GM19240 (cell line): ENCODE measurements at regions not wholly inside any gene's neighbourhood (a gene's known extent, or its start where the extent isn't known, plus 50 kb on each side); places are given as distances from the start of the nearest gene placed in this dataset.
"Not testable (repeated sequence)": the region's sequence is repeated elsewhere in the genome, so short reads cannot be mapped to it uniquely, and the experiment has no call there.

Experiments
- DNase-seq: peaks from one replicate; pipeline ENCODE4 v3.0.0; 2011; ENCODE audit warnings: low spot score; ENCODE audit not compliant: insufficient read length

GRCh38 chr5:114822863-114823262, 346.8 kb downstream of the TRIM36 start:
- DNase-seq = no peak

- no peak for DNase-seq
Measured at GRCh38 chr5:114822436-114822835, 347.3 kb downstream of the TRIM36 start.

GRCh38 chr5:114790403-114790792, 379.3 kb downstream of the TRIM36 start:
- DNase-seq = no peak

GRCh38 chr5:114789773-114790402, 379.8 kb downstream of the TRIM36 start:
- no peak for DNase-seq

DNA sequence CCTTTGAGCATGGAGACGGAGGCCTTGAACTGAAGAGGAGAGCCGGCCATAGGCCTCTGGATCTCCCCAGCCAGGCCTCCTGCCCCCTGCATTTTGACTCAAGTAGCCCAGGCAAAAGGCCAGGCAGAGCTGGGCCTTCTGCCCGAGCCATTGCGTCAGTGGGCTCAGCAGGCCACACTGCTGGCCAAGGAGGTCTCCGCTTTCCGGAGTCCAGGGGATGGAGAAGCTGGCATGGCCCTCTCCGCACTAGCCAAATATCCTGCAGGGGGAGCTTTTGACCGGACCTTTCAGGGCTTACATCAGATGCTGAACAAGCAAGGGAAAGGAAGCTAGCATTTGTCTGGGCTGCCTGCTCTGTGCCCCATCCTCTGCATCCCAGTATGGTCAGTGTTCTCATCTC, 386.8 kb downstream of the TRIM36 start:
- DNase-seq = no peak

- DNase-seq = no peak
Measured at GRCh38 chr5:114782177-114782576, 387.5 kb downstream of the TRIM36 start.

- DNase-seq = no peak
Measured at GRCh38 chr5:114780290-114780689, 389.4 kb downstream of the TRIM36 start.

DNA sequence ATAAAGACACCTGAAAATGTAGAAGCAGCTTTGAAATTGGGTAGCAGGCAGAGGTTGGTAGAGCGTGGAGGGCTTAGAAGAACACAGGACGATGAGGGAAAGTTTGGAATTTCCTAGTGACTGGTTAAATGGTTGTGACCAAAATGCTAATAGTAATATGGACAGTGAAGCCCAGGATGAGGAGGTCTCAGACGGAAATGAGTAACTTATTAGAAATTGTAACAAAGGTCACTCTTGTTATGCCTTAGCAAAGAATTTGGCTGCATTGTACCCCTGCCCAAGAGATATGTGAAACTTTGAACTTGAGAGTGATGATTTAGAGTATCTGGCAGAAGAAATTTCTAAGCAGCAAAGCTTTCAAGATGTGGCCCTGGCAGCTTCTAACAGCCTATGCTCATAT, 382.5 kb downstream of the KCNN2 start:
- no peak for DNase-seq

DNA sequence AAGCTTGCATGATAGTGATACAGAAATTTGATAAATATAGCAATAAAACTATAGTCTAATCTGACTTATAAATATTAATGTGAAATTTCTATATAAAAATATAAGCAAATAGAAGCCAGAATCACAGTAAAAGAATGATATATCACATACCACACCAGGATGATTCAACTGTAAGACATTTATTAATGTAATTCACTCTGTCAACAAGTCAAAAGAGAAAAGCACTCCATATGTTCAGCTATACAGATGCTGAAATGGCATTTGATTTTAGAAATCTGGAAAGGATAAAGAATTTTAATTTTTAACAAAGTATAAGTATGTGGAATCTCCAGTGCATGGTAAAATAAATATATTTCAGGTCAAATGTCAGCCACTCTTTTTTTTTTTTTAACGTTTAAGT, 372.4 kb downstream of the KCNN2 start:
- DNase-seq = no peak

- DNase-seq = no peak
Measured at GRCh38 chr5:114729986-114730385, 368.1 kb downstream of the KCNN2 start.

- DNase-seq = no peak
Measured at GRCh38 chr5:114727358-114727757, 365.5 kb downstream of the KCNN2 start.

DNA sequence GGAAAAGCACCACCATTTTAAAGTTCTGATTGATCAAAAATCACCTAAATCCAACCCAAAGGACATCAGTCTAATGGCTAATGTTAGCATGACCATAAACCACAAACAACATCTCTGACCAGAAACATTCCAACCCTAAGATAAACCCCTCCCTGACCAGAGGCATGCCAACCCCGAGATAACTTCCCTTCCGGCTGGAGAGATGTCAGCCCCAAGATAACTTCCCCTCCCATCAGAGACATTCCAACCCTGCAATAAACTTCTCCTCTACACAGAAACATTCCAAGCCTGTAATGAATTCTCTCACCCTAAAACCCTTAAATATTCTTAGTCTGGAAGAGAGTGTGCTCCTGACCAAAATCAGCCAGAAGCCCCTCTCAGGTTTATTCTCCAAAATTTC, 364.3 kb downstream of the KCNN2 start:
- DNase-seq = no peak

- no peak for DNase-seq
Measured at GRCh38 chr5:114719268-114719667, 357.4 kb downstream of the KCNN2 start.

DNA sequence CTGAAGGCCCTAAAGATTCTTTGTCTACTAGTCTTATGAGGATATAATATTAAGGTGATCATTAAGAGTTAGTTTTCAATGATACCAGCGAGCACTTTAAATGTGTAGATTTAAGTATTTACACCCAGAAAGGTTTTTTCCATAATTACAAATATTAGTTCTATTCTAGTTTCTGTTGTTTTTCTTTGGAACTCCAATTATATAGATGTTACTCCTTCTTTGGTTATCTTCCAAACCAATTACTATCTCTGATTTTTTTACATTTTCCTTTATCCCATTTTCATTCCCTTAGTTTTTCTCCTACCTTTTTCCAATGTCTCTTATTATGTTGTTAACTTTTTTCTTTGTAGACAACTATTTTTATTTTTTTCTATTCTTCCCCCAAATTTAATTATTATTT, 355.1 kb downstream of the KCNN2 start:
- no peak for DNase-seq

DNA sequence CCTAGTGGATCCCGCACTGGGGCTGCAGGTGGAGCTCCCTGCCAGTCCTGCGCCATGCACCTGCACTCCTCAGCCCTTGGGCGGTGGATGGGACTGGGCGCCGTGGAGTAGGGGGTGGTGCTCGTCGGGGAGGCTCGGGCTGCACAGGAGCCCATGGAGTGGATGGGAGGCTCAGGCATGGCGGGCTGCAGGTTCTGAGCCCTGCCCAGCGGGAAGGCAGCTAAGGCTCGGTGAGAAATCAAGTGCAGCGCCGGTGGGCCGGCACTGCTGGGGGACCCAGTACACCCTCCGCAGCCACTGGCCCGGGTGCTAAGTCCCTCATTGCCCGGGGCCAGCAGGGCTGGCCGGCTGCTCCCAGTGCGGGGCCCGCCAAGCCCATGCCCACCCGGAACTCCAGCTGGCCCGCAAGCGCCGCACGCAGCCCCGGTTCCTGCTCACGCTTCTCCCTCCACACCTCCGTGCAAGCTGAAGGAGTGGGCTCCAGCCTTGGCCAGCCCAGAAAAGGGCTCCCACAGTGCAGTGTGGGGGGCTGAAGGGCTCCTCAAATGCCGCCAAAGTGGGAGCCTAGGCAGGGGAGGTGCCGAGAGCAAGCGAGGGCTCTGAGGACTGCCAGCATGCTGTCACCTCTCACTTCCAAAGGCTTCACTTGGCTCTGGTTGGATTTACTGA, 342.5 kb downstream of the KCNN2 start:
- not testable (repeated sequence) for DNase-seq

DNA sequence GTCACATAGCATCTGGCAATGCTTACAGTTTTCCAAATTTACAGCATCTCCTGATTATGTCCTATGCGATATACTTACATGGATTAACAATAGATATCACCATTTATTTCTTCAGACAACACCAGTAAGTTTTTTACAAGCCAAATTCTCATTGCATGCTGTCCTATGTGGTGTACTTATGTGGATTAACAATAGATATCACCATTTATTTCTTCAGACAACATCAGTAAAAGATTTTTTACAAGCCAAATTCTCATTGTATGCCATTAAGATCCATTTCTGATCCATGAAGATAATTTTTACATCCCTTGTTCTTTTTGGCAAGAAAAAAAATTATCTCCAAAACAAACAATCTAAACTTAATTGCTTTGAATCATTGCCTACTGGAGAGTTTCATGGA, 340.9 kb downstream of the KCNN2 start:
- no peak for DNase-seq

DNA sequence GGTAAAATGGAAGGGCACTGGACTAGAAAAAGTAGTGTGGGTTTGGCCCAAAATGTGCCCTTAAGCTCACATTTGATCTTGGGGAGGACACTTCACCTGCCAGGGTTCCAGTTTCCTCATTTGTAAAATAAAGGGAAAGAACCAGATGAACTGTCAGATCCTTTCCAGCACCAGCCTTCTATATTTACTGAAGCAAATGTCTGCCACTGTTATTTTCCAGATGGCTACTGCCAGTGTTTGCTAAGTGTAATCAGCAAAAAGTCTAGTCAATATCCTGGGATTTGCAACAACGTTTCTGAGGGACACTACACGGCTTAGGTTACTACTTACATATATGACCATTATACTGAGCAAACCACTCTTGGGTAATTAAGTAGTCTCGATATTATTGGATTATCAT, 340.3 kb downstream of the KCNN2 start:
- no peak for DNase-seq

GRCh38 chr5:114700823-114701222, 339.0 kb downstream of the KCNN2 start:
- DNase-seq = no peak

- DNase-seq = no peak
Measured at GRCh38 chr5:114695292-114695904, 333.5 kb downstream of the KCNN2 start.

DNA sequence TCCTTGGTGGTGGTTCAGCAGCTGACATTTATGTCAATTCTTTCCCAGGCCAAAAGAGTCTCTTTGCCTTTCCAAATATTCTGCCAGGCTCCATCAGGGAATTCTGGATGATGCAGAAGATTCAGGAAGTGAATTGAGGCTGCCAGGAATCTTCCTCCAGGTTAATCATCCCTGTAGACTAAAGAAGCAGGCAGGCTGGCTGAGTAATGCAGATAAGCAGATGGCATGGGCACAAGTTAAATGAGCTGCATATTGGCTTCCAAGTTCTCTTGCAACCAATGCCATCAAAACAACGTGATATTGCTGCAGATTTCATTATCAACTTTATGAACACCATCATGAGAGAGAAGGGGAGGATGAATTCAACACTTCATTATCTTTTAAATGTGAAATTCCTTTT, 324.5 kb downstream of the KCNN2 start:
- no peak for DNase-seq

DNA sequence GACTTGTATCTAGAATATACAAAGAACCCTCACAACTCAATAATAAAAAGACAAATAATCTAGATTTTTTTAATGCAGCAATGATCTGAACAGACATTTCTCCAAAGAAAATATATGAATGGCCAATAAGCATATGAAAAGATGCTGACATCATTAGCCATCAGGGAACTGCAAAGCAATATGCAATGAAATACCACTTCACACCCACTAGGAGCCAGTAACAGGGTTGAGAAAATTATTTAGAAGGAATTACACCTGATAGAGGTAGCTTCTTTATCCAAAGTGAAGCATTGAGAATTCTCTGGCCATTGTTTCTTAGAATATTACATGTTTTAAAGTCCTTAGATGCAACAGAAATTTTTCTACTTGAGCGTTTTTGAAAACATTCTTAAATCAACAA, 316.9 kb downstream of the KCNN2 start:
- DNase-seq = no peak

GRCh38 chr5:114665551-114665950, 303.7 kb downstream of the KCNN2 start:
- no peak for DNase-seq

DNA sequence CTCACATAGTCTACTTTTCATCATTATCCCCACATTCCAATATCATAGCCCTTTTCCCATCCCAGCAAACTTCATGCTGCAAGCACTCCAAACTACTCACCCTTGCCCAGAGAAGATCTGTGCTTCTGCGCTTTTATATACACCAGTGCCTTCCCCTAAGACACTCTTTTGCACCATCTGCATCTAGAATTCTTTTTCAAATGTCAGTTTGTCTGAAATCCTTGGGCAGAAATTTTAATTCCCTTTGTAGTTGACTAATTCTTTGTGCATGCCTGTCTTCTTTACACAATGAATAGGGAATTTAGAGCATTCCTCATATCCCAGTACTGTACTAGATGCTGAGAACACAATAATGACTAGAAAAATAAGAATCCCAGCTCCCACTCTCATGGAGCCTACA, 298.9 kb downstream of the KCNN2 start:
- no peak for DNase-seq
